ENCODE measurements at regions not wholly inside any gene's neighbourhood (a gene's known extent, or its start where the extent isn't known, plus 50 kb on each side); places are given as distances from the start of the nearest gene placed in this dataset.

DNA sequence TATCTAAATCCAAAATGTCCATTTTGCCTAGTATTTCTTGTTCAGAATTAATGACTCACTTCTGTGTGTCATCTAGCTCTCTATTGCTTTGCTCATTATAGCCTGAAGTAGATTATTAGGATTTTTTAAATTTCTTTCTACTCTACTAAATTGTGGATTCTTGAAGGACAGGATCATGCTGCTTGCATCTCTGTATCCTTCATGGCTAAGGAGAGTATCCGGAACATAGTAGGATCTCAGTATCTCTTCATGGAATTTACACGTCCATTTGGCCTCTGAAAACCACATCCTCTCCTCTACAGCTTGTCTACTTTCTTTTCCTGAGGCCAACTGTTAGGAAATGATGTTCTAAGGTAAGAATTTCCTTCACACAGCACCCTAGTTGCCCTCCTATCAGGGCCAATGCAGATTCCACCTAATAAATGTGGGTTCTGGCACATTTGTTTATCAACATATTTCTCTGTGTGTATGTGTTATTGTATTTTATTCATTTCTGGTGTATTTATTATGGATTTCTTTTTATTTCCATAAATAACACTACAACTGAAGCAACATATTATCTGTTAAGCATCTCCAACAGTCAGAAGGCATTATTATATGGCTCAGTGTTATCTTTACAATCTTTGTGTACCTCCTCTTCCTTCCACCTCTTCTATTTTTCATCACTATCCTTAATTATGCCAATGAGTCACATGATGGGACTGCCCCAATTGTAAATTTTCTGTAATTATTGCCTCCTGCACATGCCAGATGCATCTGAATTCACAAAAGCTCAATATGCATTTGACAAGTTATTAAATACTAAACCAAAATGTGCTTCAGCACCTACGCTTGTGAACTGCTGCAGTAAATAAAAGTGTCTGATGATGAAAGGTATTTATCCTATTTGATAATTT is 557.8 kb upstream of the TLE4 start:
- TF ChIP-seq, protein P1, sequence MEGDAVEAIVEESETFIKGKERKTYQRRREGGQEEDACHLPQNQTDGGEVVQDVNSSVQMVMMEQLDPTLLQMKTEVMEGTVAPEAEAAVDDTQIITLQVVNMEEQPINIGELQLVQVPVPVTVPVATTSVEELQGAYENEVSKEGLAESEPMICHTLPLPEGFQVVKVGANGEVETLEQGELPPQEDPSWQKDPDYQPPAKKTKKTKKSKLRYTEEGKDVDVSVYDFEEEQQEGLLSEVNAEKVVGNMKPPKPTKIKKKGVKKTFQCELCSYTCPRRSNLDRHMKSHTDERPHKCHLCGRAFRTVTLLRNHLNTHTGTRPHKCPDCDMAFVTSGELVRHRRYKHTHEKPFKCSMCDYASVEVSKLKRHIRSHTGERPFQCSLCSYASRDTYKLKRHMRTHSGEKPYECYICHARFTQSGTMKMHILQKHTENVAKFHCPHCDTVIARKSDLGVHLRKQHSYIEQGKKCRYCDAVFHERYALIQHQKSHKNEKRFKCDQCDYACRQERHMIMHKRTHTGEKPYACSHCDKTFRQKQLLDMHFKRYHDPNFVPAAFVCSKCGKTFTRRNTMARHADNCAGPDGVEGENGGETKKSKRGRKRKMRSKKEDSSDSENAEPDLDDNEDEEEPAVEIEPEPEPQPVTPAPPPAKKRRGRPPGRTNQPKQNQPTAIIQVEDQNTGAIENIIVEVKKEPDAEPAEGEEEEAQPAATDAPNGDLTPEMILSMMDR (conservative IDR thresholded peaks at IDR 0.05; ENCODE audit: low read depth, low read length) = no peak
- TF ChIP-seq EZH2 (IDR thresholded peaks at IDR 0.05; ENCODE audit: borderline replicate concordance, low read depth, low read length, poor library complexity, severe bottlenecking) = no peak

Data from A673 (cell line).